IMR-90 (cell line): ENCODE measurements at regions not wholly inside any gene's neighbourhood (a gene's known extent, or its start where the extent isn't known, plus 50 kb on each side); places are given as distances from the start of the nearest gene placed in this dataset.

ENCODE experiments used
- ATAC-seq: fragments of 200-7000 bp; cut with Tn5 transposase; 2 replicates; pipeline ENCODE4 v1.9.1; 2020; ENCODE audit warnings: low read depth, mild to moderate bottlenecking, moderate library complexity
- BruUV-seq: library from RNA; stranded (reverse); fragments of 400-500 nt; replicated peaks from 2 replicates; lab custom pipeline; 2021; lab: Mats Ljungman, UMichigan
- CTCF ChIA-PET: fragments of 300-600 bp; formaldehyde crosslinking; extraction: SDS; loops from one replicate; lab custom pipeline; 2021; ENCODE audit warnings: antibody characterized with exemption; lab: Yijun Ruan, JAX
- POLR2A ChIA-PET: fragments of 300-600 bp; sonication (Branson Sonifier 250); formaldehyde crosslinking; loops from one replicate; lab custom pipeline; 2022; ENCODE audit warnings: antibody characterized with exemption; ENCODE audit not compliant: unreplicated experiment; lab: Charles Lee
- DNase-seq: peaks from one replicate; pipeline ENCODE4 v3.0.0; 2013
- H2AFZ ChIP-seq: replicated peaks from 2 replicates; pipeline ENCODE3; 2013; ENCODE audit warnings: low read length, mild to moderate bottlenecking; ENCODE audit not compliant: poor library complexity
- H2AK5ac ChIP-seq: 2 replicates; pipeline ENCODE4 v1.6.1; 2013; ENCODE audit warnings: low read depth, low read length, inconsistent platforms
- H2AK9ac ChIP-seq: replicated peaks from 2 replicates; pipeline ENCODE3; 2013; ENCODE audit warnings: mild to moderate bottlenecking, low read depth, low read length, moderate library complexity; ENCODE audit not compliant: poor library complexity
- H2BK120ac ChIP-seq: 2 replicates; pipeline ENCODE4 v1.6.1; 2013; ENCODE audit warnings: low read depth, low read length, inconsistent platforms
- H2BK15ac ChIP-seq: 3 replicates; pipeline ENCODE4 v1.6.1; 2013; ENCODE audit warnings: low read depth, low read length, inconsistent platforms
- H2BK20ac ChIP-seq: 2 replicates; pipeline ENCODE4 v1.6.1; 2013; ENCODE audit warnings: low read depth, mild to moderate bottlenecking, inconsistent platforms, low read length, moderate library complexity
- H2BK5ac ChIP-seq: 2 replicates; pipeline ENCODE4 v1.6.1; 2013; ENCODE audit warnings: mild to moderate bottlenecking, low read depth, low read length, inconsistent platforms; ENCODE audit not compliant: poor library complexity, severe bottlenecking
- H3K14ac ChIP-seq: replicated peaks from 2 replicates; pipeline ENCODE4 v1.6.1; 2013; ENCODE audit warnings: low read depth, low read length, inconsistent platforms
- H3K18ac ChIP-seq: 2 replicates; pipeline ENCODE4 v1.6.1; 2013; ENCODE audit warnings: low read depth, low read length, control low read depth
- H3K23ac ChIP-seq: 2 replicates; pipeline ENCODE4 v1.6.1; 2013; ENCODE audit warnings: low read depth, low read length, inconsistent platforms
- H3K27ac ChIP-seq: 2 replicates; pipeline ENCODE4 v1.5.1; 2013; ENCODE audit warnings: mild to moderate bottlenecking, control low read depth, low read length; ENCODE audit not compliant: insufficient read depth
- H3K27me3 ChIP-seq: 2 replicates; pipeline ENCODE4 v1.6.1; 2013; ENCODE audit warnings: low read length; ENCODE audit not compliant: control insufficient read depth, insufficient read depth
- H3K36me3 ChIP-seq: 2 replicates; pipeline ENCODE4 v1.6.1; 2013; ENCODE audit warnings: low read length, mixed read lengths; ENCODE audit not compliant: control insufficient read depth, insufficient read depth
- H3K4ac ChIP-seq: 2 replicates; pipeline ENCODE4 v1.6.1; 2013; ENCODE audit warnings: low read depth, low read length, inconsistent platforms
- H3K4me1 ChIP-seq: 2 replicates; pipeline ENCODE4 v1.6.1; 2013; ENCODE audit warnings: low read length, mixed read lengths; ENCODE audit not compliant: control insufficient read depth, insufficient read depth
- H3K4me2 ChIP-seq: 2 replicates; pipeline ENCODE4 v1.6.1; 2013; ENCODE audit warnings: low read depth, mild to moderate bottlenecking, control low read depth, low read length, moderate library complexity
- H3K4me3 ChIP-seq: 2 replicates; pipeline ENCODE4 v1.5.1; 2013; ENCODE audit warnings: low read depth, mild to moderate bottlenecking, control low read depth, low read length, moderate library complexity; ENCODE audit not compliant: insufficient read depth
- H3K56ac ChIP-seq: 2 replicates; pipeline ENCODE4 v1.6.1; 2013; ENCODE audit warnings: low read length, inconsistent platforms; ENCODE audit not compliant: insufficient read depth; ENCODE audit errors: extremely low read depth
- H3K79me1 ChIP-seq, 2 experiments: 2 replicates each; pipeline ENCODE4 v1.6.1; 2013; ENCODE audit warnings: low read length in 2 of 2, inconsistent platforms in 1 of 2, low read depth in 1 of 2
- H3K9ac ChIP-seq: 2 replicates; pipeline ENCODE4 v1.6.1; 2013; ENCODE audit warnings: low read depth, low read length, control low read depth
- H3K9me1 ChIP-seq: 2 replicates; pipeline ENCODE4 v1.6.1; 2013; ENCODE audit warnings: low read length, inconsistent platforms; ENCODE audit not compliant: insufficient read depth
- H3K9me3 ChIP-seq: 2 replicates; pipeline ENCODE4 v1.6.1; 2013; ENCODE audit warnings: low read length; ENCODE audit not compliant: control insufficient read depth, insufficient read depth
- H4K20me1 ChIP-seq: 2 replicates; pipeline ENCODE4 v1.6.1; 2013; ENCODE audit warnings: low read length, inconsistent platforms; ENCODE audit not compliant: insufficient read depth
- H4K5ac ChIP-seq: 2 replicates; pipeline ENCODE4 v1.6.1; 2013; ENCODE audit warnings: mild to moderate bottlenecking, low read depth, low read length, control low read depth
- H4K8ac ChIP-seq, 2 experiments: 2 replicates each; pipeline ENCODE4 v1.6.1; 2013; ENCODE audit warnings: low read depth in 2 of 2, low read length in 2 of 2, control low read depth in 1 of 2, inconsistent platforms in 1 of 2
- H4K91ac ChIP-seq: 2 replicates; pipeline ENCODE4 v1.6.1; 2013; ENCODE audit warnings: low read depth, low read length, inconsistent platforms; ENCODE audit not compliant: insufficient read depth
- BHLHE40 ChIP-seq: fragments of 150-350 bp; IDR thresholded peaks from 2 replicates; pipeline ENCODE4 v1.6.1; 2016; ENCODE audit warnings: mild to moderate bottlenecking, low read depth, low read length
- CEBPB ChIP-seq: IDR thresholded peaks from 2 replicates; pipeline ENCODE4 v1.6.1; 2012; ENCODE audit warnings: low read depth, low read length, improper control_type of control experiment
- CHD1 ChIP-seq: IDR thresholded peaks from 2 replicates; pipeline ENCODE4 v1.6.1; 2012; ENCODE audit warnings: low read depth, low read length, improper control_type of control experiment
- CTCF ChIP-seq: conservative IDR thresholded peaks from 2 replicates; pipeline ENCODE4 v1.5.1; 2012; ENCODE audit warnings: mild to moderate bottlenecking, low read depth, low read length, improper control_type of control experiment
- ELK1 ChIP-seq: fragments of 150-350 bp; IDR thresholded peaks from 2 replicates; pipeline ENCODE4 v1.6.1; 2016; ENCODE audit warnings: low read depth, mild to moderate bottlenecking, low read length, moderate library complexity, borderline replicate concordance
- FOS ChIP-seq: fragments of 150-350 bp; IDR thresholded peaks from 2 replicates; pipeline ENCODE4 v1.6.1; 2016; ENCODE audit warnings: low read depth, low read length
- MAFK ChIP-seq: IDR thresholded peaks from 2 replicates; pipeline ENCODE4 v1.6.1; 2012; ENCODE audit warnings: low read depth, low read length, improper control_type of control experiment
- MAZ ChIP-seq: IDR thresholded peaks from 2 replicates; pipeline ENCODE4 v1.6.1; 2012; ENCODE audit warnings: low read depth, mild to moderate bottlenecking, low read length, improper control_type of control experiment, moderate library complexity, borderline replicate concordance
- MXI1 ChIP-seq: IDR thresholded peaks from 2 replicates; pipeline ENCODE4 v1.6.1; 2012; ENCODE audit warnings: low read depth, mild to moderate bottlenecking, low read length, moderate library complexity, borderline replicate concordance
- NFE2L2 ChIP-seq: fragments of 150-350 bp; IDR thresholded peaks from 2 replicates; pipeline ENCODE4 v1.6.1; 2016; ENCODE audit warnings: low read depth, mild to moderate bottlenecking, low read length
- POLR2A ChIP-seq: IDR thresholded peaks from 2 replicates; pipeline ENCODE4 v1.6.1; 2012; ENCODE audit warnings: mild to moderate bottlenecking, low read depth, low read length
- RAD21 ChIP-seq: IDR thresholded peaks from 2 replicates; pipeline ENCODE4 v1.6.1; 2012; ENCODE audit warnings: low read length, improper control_type of control experiment
- RCOR1 ChIP-seq: IDR thresholded peaks from 2 replicates; pipeline ENCODE4 v1.6.1; 2012; ENCODE audit warnings: mild to moderate bottlenecking, low read length, improper control_type of control experiment; ENCODE audit not compliant: insufficient replicate concordance
- RFX5 ChIP-seq: IDR thresholded peaks from 2 replicates; pipeline ENCODE4 v1.8.0; 2012; ENCODE audit warnings: low read depth, mild to moderate bottlenecking, low read length, moderate library complexity
- SMC3 ChIP-seq: fragments of 150-350 bp; IDR thresholded peaks from 2 replicates; pipeline ENCODE4 v1.6.1; 2016; ENCODE audit warnings: low read depth, mild to moderate bottlenecking, antibody characterized with exemption, low read length, moderate library complexity
- USF2 ChIP-seq: fragments of 150-350 bp; IDR thresholded peaks from 2 replicates; pipeline ENCODE4 v1.6.1; 2017; ENCODE audit warnings: mild to moderate bottlenecking, antibody characterized with exemption, low read length, low read depth
- WGBS, 2 experiments: methylation state at CpG; one replicate each; pipeline versions ENCODE4 v1.1.5 to v1.1.7; 2013; ENCODE audit warnings: missing lambda C conversion rate in 2 of 2; ENCODE audit not compliant: insufficient read length in 1 of 2; ENCODE audit errors: extremely low coverage in 2 of 2; 5-methylcytosine and 5-hydroxymethylcytosine counted together
- dilution Hi-C: fragments of 300-500 bp; cut with HindIII; formaldehyde crosslinking; loops from one replicate; pipeline ENCODE4 v1.14.3; 2018; ENCODE audit warnings: low sequenced_read_pairs; ENCODE audit not compliant: unreplicated experiment
- in situ Hi-C: fragments of 300-500 bp; cut with MboI; formaldehyde crosslinking; loops from 3 replicates; pipeline ENCODE4 v1.14.3; 2019; ENCODE audit warnings: low sequenced_read_pairs, inconsistent platforms, mixed read lengths
- intact Hi-C: fragments of 100-400 bp; cut with micrococcal nuclease; formaldehyde crosslinking; loops from 2 replicates; pipeline ENCODE4 v1.10.0; 2022

- no CpG with 5 or more reads among the region's 1 CpG for WGBS, 2 experiments
- BruUV-seq = no TSS peak
- Histone ChIP-seq H4K5ac (no peak overlapping the region; the same call in 1 of the 2 replicates), H3K79me1 (no peaks in the 10 kb centered on the region), H3K4me1 (0 out of 2 replicates have a peak, but pooled peaks cover 2% of the 10 kb centered on the region), H2AK5ac (peak overlapping the region; percentile 37; the same call in 1 of the 2 replicates), H4K91ac (0 out of 2 replicates have a peak overlapping the region, but pooled peaks have one; percentile 32), H3K9ac (no peak overlapping the region), H2BK15ac (no peak overlapping the region), H2BK120ac (peak overlapping the region; percentile 70; the same call in 1 of the 2 replicates), H2BK5ac (no peak overlapping the region), H3K23ac (no peak overlapping the region), H3K4me2 (no peak overlapping the region), H4K8ac (no peak overlapping the region), H3K14ac (no peak overlapping the region; the same call in 1 of the 2 replicates), H2AK9ac (no peak overlapping the region), H4K20me1 (no peaks in the 10 kb centered on the region), H3K27me3 (no peaks in the 10 kb centered on the region), H2AFZ (no peak overlapping the region), H3K18ac (peak overlapping the region; percentile 38; the same call in 1 of the 2 replicates), H3K36me3 (no peaks in the 10 kb centered on the region), H3K9me1 (no peaks in the 10 kb centered on the region), H3K4ac (no peak overlapping the region), H3K56ac (no peak overlapping the region), H2BK20ac (peak overlapping the region; percentile 16; the same call in 1 of the 2 replicates), H3K27ac (no peak overlapping the region), H3K4me3 (no peak overlapping the region), H3K9me3 (no peaks in the 10 kb centered on the region)
- ChIA-PET POLR2A (interaction anchor here (0.5 kb wide), 1 partner anchor 203 kb away, joined by 4 read pairs; no protein-coding TSS in a partner anchor), CTCF (interaction anchor here (0.5 to 1.4 kb wide), 2 partner anchors 10 to 993 kb away, joined by 3 to 4 read pairs; no protein-coding TSS in a partner anchor)
- no peak for DNase-seq
- dilution Hi-C loops = no loop called here
- no peak for TF ChIP-seq CHD1
- TF ChIP-seq SMC3 = no peak
- TF ChIP-seq POLR2A = no peak
- TF ChIP-seq NFE2L2 = no peak
- no peak for TF ChIP-seq FOS
- TF ChIP-seq MXI1 = no peak
- no peak for TF ChIP-seq MAFK
- TF ChIP-seq ELK1 = no peak
- no peak for TF ChIP-seq RFX5
- no peak for TF ChIP-seq BHLHE40
- no peak for TF ChIP-seq RAD21
- no peak for TF ChIP-seq CEBPB
- no peak for TF ChIP-seq USF2
- TF ChIP-seq MAZ = no peak
- no peak for TF ChIP-seq RCOR1
- TF ChIP-seq CTCF = no peak
- no peak for ATAC-seq
- intact Hi-C loops = no loop called here
- in situ Hi-C loops = no loop called here
These were observed 586.1 kb downstream of the INHBA start for GRCh38 chr7:41116817-41117216.
